Fibroblast of mammary gland (primary cell): ENCODE measurements at regions not wholly inside any gene's neighbourhood (a gene's known extent, or its start where the extent isn't known, plus 50 kb on each side); places are given as distances from the start of the nearest gene placed in this dataset.

Source experiments
- DNase-seq: peaks from one replicate; pipeline ENCODE4 v3.0.0-alpha.2; 2010; ENCODE audit warnings: low read depth
- H3K4me3 ChIP-seq: 2 replicates; pipeline ENCODE4 v1.5.1; 2011; ENCODE audit warnings: low read depth, mild to moderate bottlenecking, low read length, moderate library complexity; ENCODE audit not compliant: control insufficient read depth
- CTCF ChIP-seq: conservative IDR thresholded peaks from 2 replicates; pipeline ENCODE4 v1.5.1; 2011; ENCODE audit warnings: low read depth, low read length, inconsistent platforms; ENCODE audit not compliant: control insufficient read depth, insufficient read depth

GRCh38 chr9:13567833-13568232 is 288.3 kb upstream of the MPDZ start:
- no peak overlapping the region for H3K4me3 ChIP-seq
- no peak for TF ChIP-seq CTCF
- DNase-seq: no peak

- no peak overlapping the region for H3K4me3 ChIP-seq
- no peak for TF ChIP-seq CTCF
- DNase-seq: no peak
These were observed 278.3 kb upstream of the MPDZ start for GRCh38 chr9:13557746-13558145.

GRCh38 chr9:13556656-13557055 is 277.2 kb upstream of the MPDZ start:
- no peak for TF ChIP-seq CTCF
- DNase-seq: no peak
- no peak overlapping the region for H3K4me3 ChIP-seq

- no peak for DNase-seq
- TF ChIP-seq CTCF: no peak
- no peak overlapping the region for H3K4me3 ChIP-seq
These were observed 276.6 kb upstream of the MPDZ start for GRCh38 chr9:13555989-13556500.

GRCh38 chr9:13555516-13555915 is 276.0 kb upstream of the MPDZ start:
- TF ChIP-seq CTCF: no peak
- H3K4me3 ChIP-seq: no peak overlapping the region
- DNase-seq: no peak

GRCh38 chr9:13554626-13555025 is 275.1 kb upstream of the MPDZ start:
- no peak for TF ChIP-seq CTCF
- H3K4me3 ChIP-seq: no peak overlapping the region
- no peak for DNase-seq

- DNase-seq: peak; percentile 13
- no peak overlapping the region for H3K4me3 ChIP-seq
- no peak for TF ChIP-seq CTCF
These were observed 273.2 kb upstream of the MPDZ start for GRCh38 chr9:13552606-13553215.
